Uterus (tissue), 3 donors: ENCODE measurements at regions not wholly inside any gene's neighbourhood (a gene's known extent, or its start where the extent isn't known, plus 50 kb on each side); places are given as distances from the start of the nearest gene placed in this dataset.
"Not testable (repeated sequence)": the region's sequence is repeated elsewhere in the genome, so short reads cannot be mapped to it uniquely, and the experiment has no call there.

Source experiments
- DNase-seq, 2 donors: peaks; one replicate each; pipeline ENCODE4 v3.0.0-alpha.2; 2019 to 2020
- H3K27ac ChIP-seq, 2 donors: fragments of 200-600 bp; sonication (generic); 1 replicate in 1 of 2; 2 replicates in 1 of 2; pipeline ENCODE4 v1.5.1; 2016 to 2018
- H3K27me3 ChIP-seq, 2 donors: fragments of 200-600 bp; sonication (generic); one replicate each; pipeline ENCODE4 v1.5.1; 2018 to 2019; ENCODE audit warnings: control low read depth in 1 of 2
- H3K36me3 ChIP-seq, 2 donors: fragments of 200-600 bp; sonication (generic); one replicate each; pipeline ENCODE4 v1.5.1; 2019; ENCODE audit warnings: control low read depth in 1 of 2
- H3K4me1 ChIP-seq, 2 donors: fragments of 200-600 bp; sonication (generic); one replicate each; pipeline ENCODE4 v1.5.1; 2018 to 2019; ENCODE audit warnings: control low read depth in 1 of 2
- H3K4me3 ChIP-seq, 2 donors: fragments of 200-600 bp; sonication (generic); 1 replicate in 1 of 2; 2 replicates in 1 of 2; pipeline ENCODE4 v1.5.1; 2018 to 2019; ENCODE audit warnings: mild to moderate bottlenecking in 1 of 2
- H3K9me3 ChIP-seq, 2 donors: fragments of 200-600 bp; sonication (generic); one replicate each; pipeline ENCODE4 v1.5.1; 2019; ENCODE audit warnings: control low read depth in 1 of 2
- POLR2A ChIP-seq, 2 donors: fragments of 450-650 bp; IDR thresholded peaks; one replicate each; pipeline ENCODE4 v1.6.1; 2016; ENCODE audit warnings: antibody characterized with exemption in 2 of 2, mild to moderate bottlenecking in 1 of 2, moderate library complexity in 1 of 2
- intact Hi-C: fragments of 100-400 bp; cut with DNase I; formaldehyde crosslinking; loops from one replicate; pipeline ENCODE4 v1.15.1; 2023; ENCODE audit warnings: low total_unique reads
- TF ChIP-seq, protein P1 (sequence below), 4 experiments: fragments of 200-600 bp in 2 of 4; fragments of 450-650 bp in 2 of 4; sonication (generic) in 2 of 4; IDR thresholded peaks; one replicate each; pipeline ENCODE4 v1.5.1; 2016 to 2019; ENCODE audit warnings: antibody characterized with exemption in 4 of 4, mild to moderate bottlenecking in 2 of 4, moderate library complexity in 1 of 4
- donor health status: DM: yes; HTN: yes; CAD: no.

DNA sequence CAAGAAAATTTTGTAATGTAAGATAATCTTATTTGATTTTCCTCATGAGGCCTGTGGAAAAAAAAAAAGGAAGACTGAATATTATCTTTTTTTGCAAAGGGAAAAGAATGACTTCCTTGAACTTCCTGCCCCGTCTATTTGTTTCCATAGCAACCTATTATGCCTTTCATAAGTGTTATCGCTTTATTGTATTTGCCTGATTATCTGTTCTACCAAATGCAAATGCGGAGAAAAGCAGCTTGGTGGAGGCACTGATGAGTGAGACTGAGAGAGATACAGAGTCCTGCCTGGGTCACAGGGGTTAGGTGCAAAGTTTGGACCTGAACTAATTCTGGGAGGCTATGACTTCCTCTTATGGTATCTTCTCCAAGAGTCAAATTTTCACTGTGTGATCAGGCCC lies 334.0 kb upstream of the KCNMB2 start:
- no peaks in the 10 kb centered on the region for H3K9me3 ChIP-seq
- H3K36me3 ChIP-seq: no peaks in the 10 kb centered on the region
- H3K27me3 ChIP-seq: no peaks in the 10 kb centered on the region
- H3K4me1 ChIP-seq: no peaks in the 10 kb centered on the region
- peak overlapping the region in 1 of 2 donors; percentile 49 for H3K27ac ChIP-seq
- no peak overlapping the region for H3K4me3 ChIP-seq
- DNase-seq: no peak
- TF ChIP-seq, protein P1, sequence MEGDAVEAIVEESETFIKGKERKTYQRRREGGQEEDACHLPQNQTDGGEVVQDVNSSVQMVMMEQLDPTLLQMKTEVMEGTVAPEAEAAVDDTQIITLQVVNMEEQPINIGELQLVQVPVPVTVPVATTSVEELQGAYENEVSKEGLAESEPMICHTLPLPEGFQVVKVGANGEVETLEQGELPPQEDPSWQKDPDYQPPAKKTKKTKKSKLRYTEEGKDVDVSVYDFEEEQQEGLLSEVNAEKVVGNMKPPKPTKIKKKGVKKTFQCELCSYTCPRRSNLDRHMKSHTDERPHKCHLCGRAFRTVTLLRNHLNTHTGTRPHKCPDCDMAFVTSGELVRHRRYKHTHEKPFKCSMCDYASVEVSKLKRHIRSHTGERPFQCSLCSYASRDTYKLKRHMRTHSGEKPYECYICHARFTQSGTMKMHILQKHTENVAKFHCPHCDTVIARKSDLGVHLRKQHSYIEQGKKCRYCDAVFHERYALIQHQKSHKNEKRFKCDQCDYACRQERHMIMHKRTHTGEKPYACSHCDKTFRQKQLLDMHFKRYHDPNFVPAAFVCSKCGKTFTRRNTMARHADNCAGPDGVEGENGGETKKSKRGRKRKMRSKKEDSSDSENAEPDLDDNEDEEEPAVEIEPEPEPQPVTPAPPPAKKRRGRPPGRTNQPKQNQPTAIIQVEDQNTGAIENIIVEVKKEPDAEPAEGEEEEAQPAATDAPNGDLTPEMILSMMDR (IDR thresholded peaks at IDR 0.05): no peak
- intact Hi-C loops: no loop called here

DNA sequence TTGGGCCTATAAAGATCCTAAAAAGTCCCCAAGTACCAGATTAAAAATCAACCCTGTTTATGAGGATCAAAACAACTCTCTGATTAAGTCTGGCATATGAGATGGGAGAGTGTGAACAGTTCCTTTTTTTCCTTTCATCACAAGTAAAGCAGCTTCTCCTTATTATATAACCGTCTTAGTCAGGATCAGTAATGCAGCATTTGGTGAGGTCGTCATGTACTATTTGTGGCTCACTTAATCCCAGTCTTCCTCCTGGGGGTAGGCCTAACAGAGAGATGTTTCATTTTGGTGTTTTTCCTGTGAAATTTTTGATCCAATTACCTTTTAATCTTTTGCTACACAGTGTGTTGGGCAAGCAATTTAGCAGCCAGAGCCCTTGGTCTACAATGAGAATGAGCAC lies 333.1 kb upstream of the KCNMB2 start:
- Histone ChIP-seq H3K9me3 (no peaks in the 10 kb centered on the region), H3K36me3 (no peaks in the 10 kb centered on the region), H3K4me3 (no peak overlapping the region), H3K27ac (peak overlapping the region; percentile 49 to 64), H3K27me3 (no peaks in the 10 kb centered on the region), H3K4me1 (no peaks in the 10 kb centered on the region)
- intact Hi-C loops: no loop called here
- no peak for DNase-seq
- TF ChIP-seq, protein P1 (IDR thresholded peaks at IDR 0.05): no peak
- no peak for TF ChIP-seq POLR2A (IDR thresholded peaks at IDR 0.05)

DNA sequence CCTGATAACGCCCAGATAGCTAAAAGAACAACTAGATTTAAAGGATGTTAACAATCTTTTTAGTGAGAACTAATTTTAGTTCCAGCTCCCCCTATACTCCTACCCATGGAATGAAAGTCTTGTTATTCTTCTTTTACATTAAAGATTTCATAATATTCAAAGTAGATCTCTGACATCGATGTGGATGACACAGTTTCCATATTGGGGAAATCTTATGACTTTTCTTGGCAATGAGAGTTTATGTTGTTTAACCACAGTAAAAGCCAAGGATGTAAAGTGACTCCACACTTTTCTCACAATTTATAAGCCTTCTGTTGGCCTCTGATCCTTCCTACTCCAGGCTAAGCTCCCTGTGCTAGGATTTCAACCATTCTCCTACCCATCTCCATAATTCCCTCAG lies 332.6 kb upstream of the KCNMB2 start:
- no peak for DNase-seq
- TF ChIP-seq, protein P1 (IDR thresholded peaks at IDR 0.05): no peak
- no peak for TF ChIP-seq POLR2A (IDR thresholded peaks at IDR 0.05)
- H3K27me3 ChIP-seq: no peaks in the 10 kb centered on the region
- peak overlapping the region; percentile 49 to 64 for H3K27ac ChIP-seq
- intact Hi-C loops: no loop called here
- no peak overlapping the region for H3K4me3 ChIP-seq
- no peaks in the 10 kb centered on the region for H3K9me3 ChIP-seq
- no peaks in the 10 kb centered on the region for H3K36me3 ChIP-seq
- H3K4me1 ChIP-seq: no peaks in the 10 kb centered on the region

DNA sequence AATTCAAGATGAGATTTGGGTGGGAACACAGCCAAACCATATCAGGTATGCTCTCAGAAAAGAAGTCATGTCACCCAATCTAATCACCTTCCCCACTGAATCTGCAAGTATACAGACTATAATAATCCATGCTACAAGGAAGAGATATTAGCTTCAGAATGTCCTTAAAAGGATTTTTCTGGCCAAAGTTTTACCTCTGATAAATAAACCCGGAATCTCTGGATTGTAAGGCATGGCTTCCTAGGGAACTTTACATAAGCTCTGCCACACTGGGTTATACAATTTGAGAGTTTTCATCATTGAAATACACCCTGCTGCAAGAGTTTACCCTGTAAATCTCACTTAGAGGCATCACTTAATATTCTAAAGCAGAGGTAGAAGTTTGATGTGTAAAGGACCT lies 330.5 kb upstream of the KCNMB2 start:
- DNase-seq: no peak
- Histone ChIP-seq H3K27me3 (no peaks in the 10 kb centered on the region), H3K4me3 (no peak overlapping the region), H3K36me3 (no peaks in the 10 kb centered on the region), H3K9me3 (no peaks in the 10 kb centered on the region), H3K27ac (no peak overlapping the region), H3K4me1 (no peaks in the 10 kb centered on the region)
- no peak for TF ChIP-seq POLR2A (IDR thresholded peaks at IDR 0.05)
- TF ChIP-seq, protein P1 (IDR thresholded peaks at IDR 0.05): no peak
- intact Hi-C loops: no loop called here

DNA sequence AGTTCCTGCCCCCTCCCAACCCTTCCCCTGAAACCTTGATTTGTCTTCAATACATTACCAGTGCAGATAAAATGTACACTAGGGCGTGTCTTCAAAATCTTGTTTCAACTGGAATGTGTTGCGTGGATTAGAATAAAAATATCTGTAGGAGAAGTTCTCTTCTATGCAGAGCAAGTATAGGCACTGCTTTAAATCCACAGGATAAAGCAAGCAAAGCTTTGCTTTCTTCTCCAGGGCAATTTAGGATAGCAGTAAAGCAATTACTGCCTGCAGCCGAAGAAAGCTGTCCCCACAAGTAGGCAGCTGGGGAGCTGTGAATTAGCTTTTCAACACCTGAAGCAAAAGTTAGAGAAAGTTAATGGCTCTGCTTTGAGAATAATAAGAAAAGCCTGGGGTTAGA lies 329.7 kb upstream of the KCNMB2 start:
- Histone ChIP-seq H3K4me3 (no peak overlapping the region), H3K9me3 (no peaks in the 10 kb centered on the region), H3K27me3 (no peaks in the 10 kb centered on the region), H3K27ac (no peak overlapping the region), H3K36me3 (no peaks in the 10 kb centered on the region), H3K4me1 (no peaks in the 10 kb centered on the region)
- intact Hi-C loops: no loop called here
- TF ChIP-seq, protein P1 (IDR thresholded peaks at IDR 0.05): no peak
- no peak for TF ChIP-seq POLR2A (IDR thresholded peaks at IDR 0.05)
- DNase-seq: no peak

DNA sequence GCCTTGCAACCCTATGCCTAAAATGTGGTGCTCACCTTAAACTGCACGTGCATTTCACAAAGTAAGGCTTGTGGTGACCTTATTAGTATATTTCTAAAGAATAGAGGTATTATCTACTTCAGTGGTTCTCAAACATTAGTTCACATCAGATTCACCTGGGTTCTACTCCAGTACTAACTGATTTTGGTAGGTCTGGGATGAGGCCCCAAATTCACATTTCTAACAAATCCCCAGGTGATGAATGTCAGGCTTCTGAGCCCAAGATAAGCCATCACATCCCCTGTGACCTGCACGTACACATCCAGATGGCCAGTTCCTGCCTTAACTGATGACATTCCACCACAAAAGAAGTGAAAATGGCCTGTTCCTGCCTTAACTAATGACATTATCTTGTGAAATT lies 329.1 kb upstream of the KCNMB2 start:
- H3K36me3 ChIP-seq, H3K27me3 ChIP-seq, H3K27ac ChIP-seq, H3K4me1 ChIP-seq, DNase-seq, H3K4me3 ChIP-seq, intact Hi-C loops, H3K9me3 ChIP-seq: not testable (repeated sequence)

DNA sequence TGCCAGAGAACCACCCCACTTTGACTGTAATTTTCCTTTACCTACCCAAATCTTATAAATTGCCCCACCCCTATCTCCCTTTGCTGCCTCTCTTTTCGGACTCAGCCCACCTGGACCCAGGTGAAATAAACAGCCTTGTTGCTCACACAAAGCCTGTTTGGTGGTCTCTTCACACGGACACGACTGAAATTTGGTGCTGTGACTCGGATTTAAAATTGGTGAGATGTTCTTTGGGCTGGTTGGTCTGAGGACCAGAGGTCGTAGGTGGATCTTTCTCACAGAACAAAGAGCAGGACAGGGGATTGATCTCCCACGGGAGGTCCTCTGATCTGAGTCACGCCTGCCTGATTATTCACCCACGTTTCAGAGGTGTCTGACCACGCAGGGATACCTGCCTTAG lies 328.6 kb upstream of the KCNMB2 start:
- H3K27me3 ChIP-seq, H3K36me3 ChIP-seq, H3K4me1 ChIP-seq, DNase-seq, H3K27ac ChIP-seq, intact Hi-C loops, H3K9me3 ChIP-seq, H3K4me3 ChIP-seq: not testable (repeated sequence)

DNA sequence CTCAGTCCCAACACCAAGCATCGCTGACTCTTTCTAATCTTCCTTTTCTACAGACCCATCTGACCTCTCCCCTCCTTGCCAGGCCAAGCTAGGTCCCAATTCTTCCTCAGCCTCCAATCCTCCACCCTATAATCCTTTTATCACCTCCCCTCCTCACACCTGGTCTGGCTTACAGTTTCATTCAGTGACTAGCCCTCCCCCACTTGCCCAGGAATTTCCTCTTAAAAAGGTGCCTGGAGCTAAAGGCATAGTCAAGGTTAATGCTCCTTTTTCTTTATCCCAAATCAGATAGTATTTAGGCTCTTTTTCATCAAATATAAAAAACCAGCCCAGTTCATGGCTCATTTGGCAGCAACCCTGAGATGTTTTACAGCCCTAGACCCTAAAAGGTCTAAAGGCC lies 327.1 kb upstream of the KCNMB2 start:
- H3K9me3 ChIP-seq, H3K4me1 ChIP-seq, intact Hi-C loops, H3K4me3 ChIP-seq, H3K27me3 ChIP-seq, H3K36me3 ChIP-seq, DNase-seq, H3K27ac ChIP-seq: not testable (repeated sequence)

DNA sequence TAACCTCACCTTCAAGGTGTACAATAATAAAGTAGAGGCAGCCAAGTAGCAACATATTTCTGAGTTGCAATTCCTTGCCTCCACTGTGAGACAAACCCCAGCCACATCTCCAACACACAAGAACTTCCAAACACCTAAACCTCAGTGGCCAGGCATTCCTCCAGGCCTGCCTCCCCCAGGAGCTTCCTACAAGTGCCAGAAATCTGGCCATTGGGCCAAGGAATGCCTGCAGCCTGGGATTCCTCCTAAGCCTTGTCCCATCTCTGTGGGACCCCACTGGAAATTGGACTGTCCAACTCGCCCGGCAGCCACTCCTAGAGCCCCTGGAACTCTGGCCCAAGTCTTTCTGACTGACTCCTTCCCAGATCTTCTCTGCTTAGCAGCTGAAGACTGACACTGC lies 326.6 kb upstream of the KCNMB2 start:
- intact Hi-C loops, H3K4me3 ChIP-seq, H3K27me3 ChIP-seq, H3K27ac ChIP-seq, H3K4me1 ChIP-seq, DNase-seq, H3K36me3 ChIP-seq, H3K9me3 ChIP-seq: not testable (repeated sequence)
